HCEC 1CT (cell line): ENCODE measurements at regions not wholly inside any gene's neighbourhood (a gene's known extent, or its start where the extent isn't known, plus 50 kb on each side); places are given as distances from the start of the nearest gene placed in this dataset.
A peak's percentile ranks its signal among the peaks of the same experiment; 100 is the strongest.
"Not testable (repeated sequence)": the region's sequence is repeated elsewhere in the genome, so short reads cannot be mapped to it uniquely, and the experiment has no call there.

ENCODE experiments used
- DNase-seq: peaks from one replicate; pipeline ENCODE4 v3.0.0-alpha.2; 2017

DNA sequence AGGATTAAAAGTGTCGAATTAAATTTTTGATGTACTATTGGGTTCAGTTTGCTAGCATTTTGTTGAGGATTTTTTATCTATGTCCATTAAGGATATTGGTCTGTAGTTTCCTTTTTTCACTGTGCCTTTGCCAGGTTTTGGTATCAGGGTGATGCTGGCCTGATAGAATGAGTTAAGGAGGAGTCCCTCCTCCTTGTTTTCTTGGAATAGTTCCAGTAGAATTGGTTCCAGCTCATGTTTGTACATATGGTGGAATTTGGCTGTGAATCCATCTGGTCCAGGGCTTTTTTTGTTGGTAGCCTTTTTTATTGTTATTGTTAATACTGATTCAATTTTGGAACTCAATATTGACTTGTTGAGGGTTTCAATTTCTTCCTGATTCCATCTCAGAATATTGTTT is 141.8 kb downstream of the SIM1 start:
- DNase-seq, result no peak

DNA sequence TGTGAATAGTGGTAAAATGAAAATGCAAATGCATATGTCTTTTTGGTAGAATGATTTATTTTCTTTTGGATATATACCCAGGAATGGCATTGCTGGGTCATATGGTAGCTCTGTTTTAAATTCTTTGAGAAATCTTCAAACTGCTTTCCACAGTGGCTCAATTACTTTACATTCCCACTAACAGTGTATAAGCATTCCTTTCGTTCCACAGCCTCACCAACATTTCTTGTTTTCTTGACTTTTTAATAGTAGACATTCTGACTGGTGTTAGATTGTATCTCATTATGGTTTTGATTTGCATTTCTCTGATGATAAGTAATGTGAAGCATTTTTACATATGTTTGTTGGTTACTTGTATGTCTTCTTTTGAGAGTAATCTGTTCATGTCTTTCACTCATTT is 144.0 kb downstream of the SIM1 start:
- no peak for DNase-seq

GRCh38 chr6:100317031-100317430 is 147.7 kb downstream of the SIM1 start:
- no peak for DNase-seq

GRCh38 chr6:100314186-100314585 is 150.5 kb downstream of the SIM1 start:
- no peak for DNase-seq

DNA sequence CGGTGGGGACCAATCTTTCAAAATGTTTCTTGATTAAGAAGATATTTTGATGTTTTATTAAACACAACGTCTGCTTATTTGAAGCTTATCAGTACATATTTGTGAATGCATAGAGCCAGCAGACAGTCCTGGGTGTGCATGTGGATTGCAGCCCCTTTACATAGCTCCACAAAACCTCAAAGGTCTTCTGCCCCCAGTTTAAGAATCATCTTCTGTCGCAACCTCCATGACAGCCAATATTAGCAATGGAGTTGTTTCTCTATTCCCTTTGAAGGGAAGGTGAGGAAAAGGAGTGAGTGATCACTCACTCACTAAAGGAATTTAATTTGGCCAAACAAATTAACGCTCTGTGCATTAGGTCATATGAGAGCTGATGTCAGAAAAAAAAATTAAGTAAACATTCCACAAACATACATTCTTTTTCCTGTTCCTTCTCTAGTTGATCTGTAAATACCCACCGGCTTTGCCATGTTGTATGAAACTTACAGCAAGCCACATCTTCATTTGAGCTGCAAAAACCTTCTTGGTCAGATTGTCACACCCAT is 152.9 kb downstream of the SIM1 start:
- DNase-seq, result peak; percentile 60

GRCh38 chr6:100309174-100309573 is 155.5 kb downstream of the SIM1 start:
- DNase-seq, result peak; percentile 42

DNA sequence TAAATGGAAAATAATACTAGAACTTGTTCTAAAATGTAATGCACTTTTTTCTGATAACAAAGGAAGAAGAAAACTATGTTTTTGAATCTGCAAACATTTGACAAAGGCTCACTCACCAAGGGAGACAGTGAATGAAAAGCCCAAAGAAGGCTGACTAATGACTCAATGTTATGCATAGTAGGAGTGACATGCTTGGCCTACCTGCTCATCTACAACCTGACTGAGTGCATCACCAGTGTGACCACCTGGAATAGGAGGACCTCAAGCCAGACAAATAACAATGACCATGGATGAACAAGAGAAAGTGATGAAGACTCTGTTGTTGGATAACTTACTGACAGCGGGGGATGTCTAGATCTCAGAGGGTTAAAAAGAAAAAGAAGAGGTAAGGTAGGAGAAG is 157.2 kb downstream of the SIM1 start:
- DNase-seq, result no peak

- DNase-seq, result no peak
These were observed 159.4 kb downstream of the SIM1 start for GRCh38 chr6:100305209-100305869.

DNA sequence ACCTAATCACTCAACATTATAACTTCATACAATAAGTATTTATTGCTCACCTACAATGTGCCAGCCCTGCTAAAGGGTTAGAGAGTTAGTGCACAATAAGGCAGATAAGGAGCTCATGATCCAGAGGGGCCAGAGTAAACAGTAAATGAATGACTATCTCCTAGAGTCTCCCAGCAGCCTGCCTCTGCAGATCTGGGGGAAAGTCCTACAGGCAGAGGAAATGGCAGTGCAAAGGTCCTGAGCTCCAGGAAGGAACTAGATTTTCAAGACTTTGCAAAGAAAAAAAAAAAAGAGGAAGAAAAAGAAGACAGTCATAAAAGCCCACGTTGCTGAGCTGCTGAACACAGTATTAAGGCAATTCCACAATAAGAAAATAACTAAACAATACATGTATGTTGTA is 160.1 kb downstream of the SIM1 start:
- DNase-seq, result no peak

DNA sequence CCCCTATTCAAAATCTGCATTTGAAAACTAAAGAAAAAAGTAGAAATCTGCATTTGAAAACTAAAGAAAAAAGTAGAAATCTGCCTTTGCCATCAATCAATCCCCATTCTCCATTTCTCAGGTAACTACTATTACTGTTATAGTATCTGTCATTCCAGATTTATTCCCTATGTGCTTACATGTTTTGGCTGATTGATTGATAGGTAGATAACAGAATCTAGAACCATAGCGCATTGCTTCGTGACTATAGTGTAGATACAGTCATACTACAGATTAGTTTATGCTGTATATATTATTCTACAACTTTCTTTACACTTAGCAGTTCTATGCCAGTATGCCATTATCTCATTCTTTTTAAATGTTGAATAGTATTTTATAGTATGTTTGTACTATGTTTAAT is 163.0 kb downstream of the SIM1 start:
- DNase-seq, result no peak

GRCh38 chr6:100300221-100300736 is 164.4 kb downstream of the SIM1 start:
- peak; percentile 99 for DNase-seq

GRCh38 chr6:100296810-100297544 is 167.7 kb downstream of the SIM1 start:
- peak; percentile 86 for DNase-seq

- DNase-seq, result not testable (repeated sequence)
These were observed 169.5 kb downstream of the SIM1 start for GRCh38 chr6:100295172-100295571.

DNA sequence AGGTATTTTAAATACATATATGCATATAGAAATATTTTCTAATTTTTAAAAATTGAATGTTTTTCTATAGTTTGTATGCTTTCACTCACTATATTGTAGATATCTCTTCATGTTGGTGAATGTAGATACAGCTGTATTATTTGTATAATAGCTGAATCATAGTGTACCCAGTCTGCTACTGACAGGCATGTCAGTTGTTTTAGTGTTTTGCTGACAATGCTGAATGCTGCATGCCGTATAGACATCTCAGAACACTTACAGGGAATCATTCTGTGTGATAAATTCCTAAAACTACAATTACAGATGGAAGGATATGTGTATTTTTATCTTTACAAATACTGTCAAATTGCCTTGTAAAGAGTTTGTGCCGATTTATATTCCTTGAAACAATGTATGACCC is 175.4 kb downstream of the SIM1 start:
- DNase-seq, result no peak

DNA sequence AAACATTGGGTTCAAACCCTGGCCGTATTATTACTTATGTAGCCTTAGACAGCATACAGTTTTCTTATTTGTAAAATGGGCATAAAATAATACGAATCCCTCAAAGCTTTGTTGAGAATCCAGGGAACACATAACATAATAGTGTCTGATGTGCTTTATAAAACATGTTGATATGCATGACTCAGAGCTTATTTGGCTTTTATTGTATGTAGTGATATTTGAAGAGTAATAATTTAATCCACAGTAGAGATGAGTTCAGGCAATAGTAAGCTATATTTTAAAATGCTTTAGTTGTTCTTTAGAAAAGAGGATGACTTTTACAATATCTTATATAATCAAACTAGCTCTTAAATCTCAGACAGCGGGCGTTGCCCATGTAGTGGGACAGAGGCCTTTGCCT is 176.4 kb downstream of the SIM1 start:
- DNase-seq, result no peak

DNA sequence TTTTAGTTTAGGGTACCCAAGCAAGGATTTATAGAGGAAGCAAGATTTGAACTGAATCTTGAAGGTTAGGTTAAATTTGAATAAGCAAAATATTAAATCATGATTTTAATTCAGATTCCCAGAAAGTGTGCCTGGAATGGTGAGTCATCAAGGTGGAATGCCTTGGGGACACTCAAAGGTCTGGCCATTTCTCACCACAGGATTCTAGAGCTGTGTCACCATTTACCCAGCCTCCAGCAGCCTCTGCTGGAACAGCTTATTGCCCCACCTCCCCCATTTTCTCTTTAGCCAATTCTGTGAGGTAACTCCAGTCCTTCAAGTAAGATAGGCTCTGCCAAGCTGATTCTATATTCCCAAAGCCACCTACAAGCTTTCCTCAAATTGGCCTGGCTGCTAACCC is 181.4 kb downstream of the SIM1 start:
- DNase-seq, result peak; percentile 68

GRCh38 chr6:100281471-100281901 is 183.2 kb downstream of the SIM1 start:
- peak; percentile 23 for DNase-seq

DNA sequence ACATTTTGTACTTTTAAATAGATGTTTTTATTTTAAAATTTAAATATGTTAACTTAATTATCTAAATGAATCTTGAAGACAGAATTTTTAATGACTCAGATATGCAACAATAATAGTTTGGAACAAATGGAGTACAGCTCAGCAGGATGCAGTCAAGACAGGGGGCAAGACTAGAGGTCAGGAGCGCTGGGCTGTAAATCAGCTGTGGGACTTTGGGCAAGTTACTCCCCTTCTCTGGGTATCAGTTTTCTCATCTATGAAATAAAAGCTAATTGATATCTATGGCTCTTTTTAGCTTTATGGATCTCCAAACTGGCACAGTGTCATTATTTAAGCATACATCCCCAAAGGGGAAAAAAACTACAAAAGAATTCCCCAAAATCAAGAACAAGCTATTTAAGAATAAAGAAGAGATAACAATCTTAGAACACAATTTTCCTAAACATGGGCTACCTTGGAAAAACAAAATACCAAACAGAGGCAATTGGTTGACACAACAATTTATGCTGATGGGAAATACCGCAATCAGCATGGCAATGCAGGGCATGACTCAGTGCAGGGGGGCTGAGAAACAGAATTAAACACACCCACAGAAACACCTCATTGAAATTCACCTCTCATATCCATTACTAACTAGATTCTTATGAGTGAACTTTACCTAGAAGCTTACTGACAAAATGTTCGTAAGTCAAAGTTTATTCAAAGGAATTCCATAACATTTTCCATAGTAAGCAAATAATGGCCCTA is 188.2 kb downstream of the SIM1 start:
- DNase-seq, result no peak

DNA sequence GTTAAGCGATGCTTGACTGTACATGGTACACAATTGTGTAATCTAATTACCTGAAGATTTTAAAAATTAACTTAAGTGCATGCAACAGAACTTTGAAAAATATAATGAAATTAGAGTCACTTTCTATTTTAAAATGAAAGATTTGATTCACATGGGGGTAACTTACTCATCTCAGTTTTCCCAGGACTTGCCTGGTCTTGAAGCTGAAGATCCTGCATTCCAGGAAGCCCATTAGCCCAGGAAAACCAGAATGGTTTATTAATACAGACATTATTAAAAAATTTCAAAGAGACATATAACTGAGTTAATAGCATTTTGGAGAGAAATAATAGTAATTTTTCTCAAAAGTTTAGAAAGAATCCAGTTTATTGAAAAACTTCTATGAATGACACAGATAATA is 190.6 kb downstream of the SIM1 start:
- no peak for DNase-seq

DNA sequence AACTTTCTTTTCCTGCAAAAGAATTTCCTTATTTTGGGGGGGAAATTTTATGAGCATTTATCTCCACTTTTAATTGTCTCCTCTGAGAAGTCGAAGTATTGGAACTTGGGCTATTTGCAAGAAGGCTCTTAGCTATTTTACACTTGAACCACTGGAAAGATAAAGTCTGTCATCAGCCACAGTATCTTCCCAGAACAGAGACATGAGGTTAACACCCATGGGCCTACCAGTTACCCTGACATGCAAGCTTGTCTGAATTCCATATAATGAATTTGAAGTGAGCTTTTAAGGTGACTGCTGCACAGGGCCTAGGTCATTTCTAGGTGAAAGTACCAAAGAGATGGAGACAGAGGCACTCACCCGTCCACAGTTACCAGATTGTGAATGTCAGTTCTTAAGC is 193.1 kb downstream of the SIM1 start:
- DNase-seq, result no peak

- DNase-seq, result no peak
These were observed 193.5 kb downstream of the SIM1 start for GRCh38 chr6:100271202-100271601.

DNA sequence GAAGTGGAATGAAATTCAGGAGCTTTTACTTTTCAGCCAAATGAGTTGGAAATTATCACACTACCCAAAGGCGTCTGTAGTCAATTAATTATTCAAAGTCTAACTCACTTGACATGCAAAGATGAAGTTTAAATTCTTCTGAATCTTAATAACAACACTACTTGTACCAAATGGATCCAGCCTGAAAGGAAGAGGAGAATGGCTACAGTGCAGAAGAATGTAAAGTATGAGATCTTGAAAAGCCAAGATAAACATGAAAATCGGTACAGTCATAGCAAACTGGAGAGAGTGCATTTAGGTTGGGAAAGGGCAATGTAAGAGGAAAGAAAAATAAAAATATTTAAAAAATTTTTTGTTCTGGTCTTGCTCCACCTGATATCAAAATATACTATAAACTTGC is 195.5 kb downstream of the SIM1 start:
- DNase-seq, result peak; percentile 82

GRCh38 chr6:100268326-100268725 is 196.4 kb downstream of the SIM1 start:
- DNase-seq, result no peak
